ENCODE measurements at regions not wholly inside any gene's neighbourhood (a gene's known extent, or its start where the extent isn't known, plus 50 kb on each side); places are given as distances from the start of the nearest gene placed in this dataset.

GRCh38 chr5:51002368-51002767 lies 335.9 kb downstream of the PARP8 start:
- WGBS: 81% methylated on average over 3 of the region's 3 CpGs
- TF ChIP-seq POLR2AphosphoS5 (IDR thresholded peaks at IDR 0.05) (no peak), EP300 (IDR thresholded peaks at IDR 0.05) (no peak), CTCF (IDR thresholded peaks at IDR 0.05) (no peak), POLR2A (IDR thresholded peaks at IDR 0.05) (no peak)

GRCh38 chr5:51013036-51013435 lies 346.6 kb downstream of the PARP8 start:
- no peak for TF ChIP-seq POLR2A (IDR thresholded peaks at IDR 0.05)
- no peak for TF ChIP-seq EP300 (IDR thresholded peaks at IDR 0.05)
- DNase-seq (ENCODE audit: low spot score in 2 of 2): no peak
- no peaks in the 10 kb centered on the region for H3K36me3 ChIP-seq

More at GRCh38 chr5:51002368-51002767, 335.9 kb downstream of the PARP8 start:
- no peaks in the 10 kb centered on the region for H3K9me3 ChIP-seq
- no peak overlapping the region for H3K4me3 ChIP-seq
- no peaks in the 10 kb centered on the region for H3K27me3 ChIP-seq
- DNase-seq (ENCODE audit: low spot score in 2 of 2): no peak
- H3K27ac ChIP-seq: no peak overlapping the region
- no peaks in the 10 kb centered on the region for H3K4me1 ChIP-seq
- H3K36me3 ChIP-seq: no peaks in the 10 kb centered on the region

GRCh38 chr5:51018423-51018822 lies 352.0 kb downstream of the PARP8 start:
- Histone ChIP-seq H3K36me3 (no peaks in the 10 kb centered on the region), H3K9me3 (no peaks in the 10 kb centered on the region), H3K27me3 (no peaks in the 10 kb centered on the region), H3K4me1 (no peaks in the 10 kb centered on the region), H3K4me3 (no peak overlapping the region), H3K27ac (no peak overlapping the region)
- TF ChIP-seq EP300 (IDR thresholded peaks at IDR 0.05): no peak
- TF ChIP-seq POLR2AphosphoS5 (IDR thresholded peaks at IDR 0.05): no peak
- no peak for TF ChIP-seq CTCF (IDR thresholded peaks at IDR 0.05)
- 92% methylated on average over 2 of the region's 2 CpGs for WGBS
- no peak for DNase-seq (ENCODE audit: low spot score in 2 of 2)

More at GRCh38 chr5:51013036-51013435, 346.6 kb downstream of the PARP8 start:
- Histone ChIP-seq H3K27ac (no peak overlapping the region), H3K9me3 (no peaks in the 10 kb centered on the region), H3K4me1 (no peaks in the 10 kb centered on the region), H3K27me3 (no peaks in the 10 kb centered on the region), H3K4me3 (no peak overlapping the region)
- WGBS: 79% methylated on average over 2 of the region's 2 CpGs

- TF ChIP-seq EP300 (IDR thresholded peaks at IDR 0.05) (no peak), POLR2AphosphoS5 (IDR thresholded peaks at IDR 0.05) (no peak)
- H3K4me3 ChIP-seq: no peak overlapping the region
- no peaks in the 10 kb centered on the region for H3K27me3 ChIP-seq
- no peaks in the 10 kb centered on the region for H3K9me3 ChIP-seq
- no peak for DNase-seq (ENCODE audit: low spot score in 2 of 2)
- H3K4me1 ChIP-seq: no peaks in the 10 kb centered on the region
- H3K36me3 ChIP-seq: no peaks in the 10 kb centered on the region
- H3K27ac ChIP-seq: no peak overlapping the region
These were observed 357.8 kb downstream of the PARP8 start for GRCh38 chr5:51024263-51024662.

- H3K27me3 ChIP-seq: no peaks in the 10 kb centered on the region
- no peak for TF ChIP-seq EP300 (IDR thresholded peaks at IDR 0.05)
- TF ChIP-seq POLR2A (IDR thresholded peaks at IDR 0.05): no peak
- no peak for TF ChIP-seq POLR2AphosphoS5 (IDR thresholded peaks at IDR 0.05)
- TF ChIP-seq CTCF (IDR thresholded peaks at IDR 0.05): no peak
- WGBS: 11% methylated on average over 1 of the region's 1 CpG
These were observed 356.0 kb upstream of the ISL1 start for GRCh38 chr5:51027271-51027670.

GRCh38 chr5:51028394-51028793 lies 354.9 kb upstream of the ISL1 start:
- H3K36me3 ChIP-seq: no peaks in the 10 kb centered on the region
- TF ChIP-seq EP300 (IDR thresholded peaks at IDR 0.05) (no peak), POLR2A (IDR thresholded peaks at IDR 0.05) (no peak), POLR2AphosphoS5 (IDR thresholded peaks at IDR 0.05) (no peak), CTCF (IDR thresholded peaks at IDR 0.05) (no peak)
- no peaks in the 10 kb centered on the region for H3K27me3 ChIP-seq
- no peak overlapping the region for H3K4me3 ChIP-seq
- 33% methylated on average over 1 of the region's 1 CpG for WGBS
- no peak for DNase-seq (ENCODE audit: low spot score in 2 of 2)
- no peaks in the 10 kb centered on the region for H3K9me3 ChIP-seq
- no peak overlapping the region for H3K27ac ChIP-seq
- no peaks in the 10 kb centered on the region for H3K4me1 ChIP-seq

More at GRCh38 chr5:51027271-51027670, 356.0 kb upstream of the ISL1 start:
- Histone ChIP-seq H3K4me1 (no peaks in the 10 kb centered on the region), H3K4me3 (no peak overlapping the region), H3K9me3 (no peaks in the 10 kb centered on the region), H3K27ac (no peak overlapping the region), H3K36me3 (no peaks in the 10 kb centered on the region)
- DNase-seq (ENCODE audit: low spot score in 2 of 2): no peak

All from suprapubic skin (tissue), 4 donors.